ENCODE measurements at regions not wholly inside any gene's neighbourhood (a gene's known extent, or its start where the extent isn't known, plus 50 kb on each side); places are given as distances from the start of the nearest gene placed in this dataset.

- H3K79me2 ChIP-seq (ENCODE audit: control insufficient read depth, low read length) = no peaks in the 10 kb centered on the region
- TF ChIP-seq, protein P1, sequence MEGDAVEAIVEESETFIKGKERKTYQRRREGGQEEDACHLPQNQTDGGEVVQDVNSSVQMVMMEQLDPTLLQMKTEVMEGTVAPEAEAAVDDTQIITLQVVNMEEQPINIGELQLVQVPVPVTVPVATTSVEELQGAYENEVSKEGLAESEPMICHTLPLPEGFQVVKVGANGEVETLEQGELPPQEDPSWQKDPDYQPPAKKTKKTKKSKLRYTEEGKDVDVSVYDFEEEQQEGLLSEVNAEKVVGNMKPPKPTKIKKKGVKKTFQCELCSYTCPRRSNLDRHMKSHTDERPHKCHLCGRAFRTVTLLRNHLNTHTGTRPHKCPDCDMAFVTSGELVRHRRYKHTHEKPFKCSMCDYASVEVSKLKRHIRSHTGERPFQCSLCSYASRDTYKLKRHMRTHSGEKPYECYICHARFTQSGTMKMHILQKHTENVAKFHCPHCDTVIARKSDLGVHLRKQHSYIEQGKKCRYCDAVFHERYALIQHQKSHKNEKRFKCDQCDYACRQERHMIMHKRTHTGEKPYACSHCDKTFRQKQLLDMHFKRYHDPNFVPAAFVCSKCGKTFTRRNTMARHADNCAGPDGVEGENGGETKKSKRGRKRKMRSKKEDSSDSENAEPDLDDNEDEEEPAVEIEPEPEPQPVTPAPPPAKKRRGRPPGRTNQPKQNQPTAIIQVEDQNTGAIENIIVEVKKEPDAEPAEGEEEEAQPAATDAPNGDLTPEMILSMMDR (IDR thresholded peaks at IDR 0.05; ENCODE audit: low read depth, low read length, poor library complexity, severe bottlenecking) = no peak
- no peak for TF ChIP-seq EZH2phosphoT487 (IDR thresholded peaks at IDR 0.05; ENCODE audit: borderline replicate concordance, low read length)
- no peak overlapping the region for H3K4me3 ChIP-seq (ENCODE audit: low read length)
- H3K36me3 ChIP-seq (ENCODE audit: control insufficient read depth, low read length) = no peaks in the 10 kb centered on the region
- H3K4me1 ChIP-seq (ENCODE audit: control insufficient read depth, low read length) = no peaks in the 10 kb centered on the region
- peaks cover 13% of the 10 kb centered on the region; the same call in 1 of the 2 replicates for H3K27me3 ChIP-seq (ENCODE audit: control insufficient read depth, low read length)
- no peak overlapping the region for H3K27ac ChIP-seq (ENCODE audit: low read depth, low read length)
- no peaks in the 10 kb centered on the region for H3K9me2 ChIP-seq (replicated peaks; ENCODE audit: control insufficient read depth, low read length)
- no peak overlapping the region for H3K4me2 ChIP-seq (ENCODE audit: low read length)
- H3F3A ChIP-seq (ENCODE audit: control insufficient read depth, insufficient read depth) = no peaks in the 10 kb centered on the region
- H4K20me1 ChIP-seq (ENCODE audit: control insufficient read depth, insufficient read depth, low read depth, low read length) = no peaks in the 10 kb centered on the region
- no peaks in the 10 kb centered on the region for H3K9me3 ChIP-seq (ENCODE audit: control insufficient read depth, insufficient read depth, low read length)
Observed at GRCh38 chr11:19336331-19336730, 95.6 kb upstream of the E2F8 start.

DNA sequence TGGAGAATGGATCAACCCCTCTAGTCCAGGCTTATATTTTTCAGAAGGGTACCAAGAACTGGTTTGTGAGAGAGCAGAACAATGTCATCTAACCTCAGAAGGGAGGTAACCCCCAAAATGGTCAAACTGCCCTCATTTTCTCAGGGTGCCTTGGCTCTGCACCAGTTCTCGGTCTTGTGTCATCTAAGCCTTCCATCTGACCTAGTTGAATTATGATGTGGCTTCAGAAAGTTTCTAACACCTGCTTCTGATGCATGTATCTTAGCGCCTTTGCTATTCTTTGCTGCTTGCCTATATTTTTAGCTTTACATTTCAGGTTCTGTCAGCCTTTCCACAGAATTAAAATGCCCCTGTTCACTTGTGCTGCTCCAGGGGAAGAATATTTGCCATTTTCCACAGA, 91.7 kb upstream of the E2F8 start:
- H3F3A ChIP-seq (ENCODE audit: control insufficient read depth, insufficient read depth) = no peaks in the 10 kb centered on the region
- no peaks in the 10 kb centered on the region for H3K9me2 ChIP-seq (replicated peaks; ENCODE audit: control insufficient read depth, low read length)
- H3K4me3 ChIP-seq (ENCODE audit: low read length) = no peak overlapping the region
- H3K4me1 ChIP-seq (ENCODE audit: control insufficient read depth, low read length) = no peaks in the 10 kb centered on the region
- no peak overlapping the region for H3K27ac ChIP-seq (ENCODE audit: low read depth, low read length)
- H4K20me1 ChIP-seq (ENCODE audit: control insufficient read depth, insufficient read depth, low read depth, low read length) = no peaks in the 10 kb centered on the region
- H3K79me2 ChIP-seq (ENCODE audit: control insufficient read depth, low read length) = no peaks in the 10 kb centered on the region
- H3K9me3 ChIP-seq (ENCODE audit: control insufficient read depth, insufficient read depth, low read length) = no peaks in the 10 kb centered on the region
- no peaks in the 10 kb centered on the region for H3K36me3 ChIP-seq (ENCODE audit: control insufficient read depth, low read length)
- TF ChIP-seq EZH2phosphoT487 (IDR thresholded peaks at IDR 0.05; ENCODE audit: borderline replicate concordance, low read length) = no peak
- TF ChIP-seq, protein P1 (IDR thresholded peaks at IDR 0.05; ENCODE audit: low read depth, low read length, poor library complexity, severe bottlenecking) = no peak
- H3K27me3 ChIP-seq (ENCODE audit: control insufficient read depth, low read length) = peaks cover 5% of the 10 kb centered on the region; the same call in 1 of the 2 replicates
- no peak overlapping the region for H3K4me2 ChIP-seq (ENCODE audit: low read length)

DNA sequence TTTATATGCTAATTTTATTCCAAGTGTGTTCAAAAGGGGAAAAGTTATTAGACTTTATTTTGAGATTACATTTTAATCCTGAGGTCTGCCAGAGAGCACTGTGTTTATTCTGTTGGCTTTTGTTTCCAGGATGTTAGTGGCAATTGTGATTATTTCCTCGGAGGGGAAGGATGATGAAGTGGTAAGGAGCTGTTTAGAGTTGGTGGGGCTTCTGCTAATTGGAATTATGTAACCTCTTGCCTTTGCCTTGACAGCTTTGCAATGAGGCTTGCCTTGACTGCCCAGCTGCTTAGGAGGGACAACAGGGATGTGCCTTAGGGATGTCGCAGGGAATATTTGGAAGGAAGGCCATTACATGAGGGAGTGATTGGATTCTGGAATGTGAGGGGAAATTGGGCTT, 89.7 kb upstream of the E2F8 start:
- H3K79me2 ChIP-seq (ENCODE audit: control insufficient read depth, low read length) = no peaks in the 10 kb centered on the region
- H3K4me2 ChIP-seq (ENCODE audit: low read length) = no peak overlapping the region
- no peak overlapping the region for H3K4me3 ChIP-seq (ENCODE audit: low read length)
- H3K9me2 ChIP-seq (replicated peaks; ENCODE audit: control insufficient read depth, low read length) = no peaks in the 10 kb centered on the region
- TF ChIP-seq EZH2phosphoT487 (IDR thresholded peaks at IDR 0.05; ENCODE audit: borderline replicate concordance, low read length) = no peak
- TF ChIP-seq, protein P1 (IDR thresholded peaks at IDR 0.05; ENCODE audit: low read depth, low read length, poor library complexity, severe bottlenecking) = no peak
- no peaks in the 10 kb centered on the region for H3K4me1 ChIP-seq (ENCODE audit: control insufficient read depth, low read length)
- H4K20me1 ChIP-seq (ENCODE audit: control insufficient read depth, insufficient read depth, low read depth, low read length) = no peaks in the 10 kb centered on the region
- H3F3A ChIP-seq (ENCODE audit: control insufficient read depth, insufficient read depth) = no peaks in the 10 kb centered on the region
- H3K36me3 ChIP-seq (ENCODE audit: control insufficient read depth, low read length) = no peaks in the 10 kb centered on the region
- H3K27me3 ChIP-seq (ENCODE audit: control insufficient read depth, low read length) = peaks cover 5% of the 10 kb centered on the region; the same call in 1 of the 2 replicates
- H3K9me3 ChIP-seq (ENCODE audit: control insufficient read depth, insufficient read depth, low read length) = no peaks in the 10 kb centered on the region
- H3K27ac ChIP-seq (ENCODE audit: low read depth, low read length) = no peak overlapping the region
